ENCODE measurements at regions not wholly inside any gene's neighbourhood (a gene's known extent, or its start where the extent isn't known, plus 50 kb on each side); places are given as distances from the start of the nearest gene placed in this dataset.

DNA sequence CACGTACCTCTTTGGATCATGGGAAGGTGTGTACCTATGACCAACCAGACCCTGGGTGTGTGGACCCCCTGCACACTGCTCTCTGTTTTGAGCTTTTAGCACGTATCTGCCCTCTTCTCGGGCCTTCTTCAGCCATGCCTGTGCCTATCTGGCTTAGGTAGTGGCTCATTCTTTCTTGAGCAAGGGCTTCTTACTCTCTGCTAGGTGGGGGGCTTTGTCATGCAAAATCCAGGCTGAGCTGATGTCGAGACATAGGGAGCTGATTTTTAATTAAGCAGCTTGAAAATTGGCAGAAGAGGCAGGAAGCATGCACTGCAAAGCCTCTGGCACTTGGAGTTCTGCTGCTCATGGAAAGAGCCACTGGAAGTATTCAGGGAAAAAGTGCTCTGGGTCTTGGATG lies 181.6 kb upstream of the IRX6 start:
- TF ChIP-seq POLR2AphosphoS5 (IDR thresholded peaks at IDR 0.05): no peak
- no peak for TF ChIP-seq POLR2A (IDR thresholded peaks at IDR 0.05)

Measured in sigmoid colon (tissue), 4 donors.